Activated CD8-positive, alpha-beta T cell treated with anti-CD3 and anti-CD28 coated beads for 36 hours (primary cell): ENCODE measurements at regions not wholly inside any gene's neighbourhood (a gene's known extent, or its start where the extent isn't known, plus 50 kb on each side); places are given as distances from the start of the nearest gene placed in this dataset.

Source experiments
- ATAC-seq: fragments of 200-7000 bp; cut with Tn5 transposase; one replicate; pipeline ENCODE4 v1.10.0; 2021; ENCODE audit warnings: mild to moderate bottlenecking, moderate library complexity
- CTCF ChIA-PET: fragments of 350-600 bp; sonication (Branson Sonifier 250); formaldehyde crosslinking; loops from one replicate; lab custom pipeline; 2021; ENCODE audit warnings: antibody characterized with exemption; lab: Charles Lee
- POLR2A ChIA-PET: fragments of 350-600 bp; sonication (Branson Sonifier 250); formaldehyde crosslinking; loops from one replicate; lab custom pipeline; 2021; ENCODE audit warnings: antibody characterized with exemption; lab: Charles Lee
- DNase-seq: peaks from one replicate; pipeline ENCODE4 v3.0.0-alpha.2; 2020
- H3K27ac Mint-ChIP-seq: one replicate; pipeline ENCODE4 v1.8.0; 2021; ENCODE audit warnings: mild to moderate bottlenecking, mixed read lengths
- H3K27me3 Mint-ChIP-seq: one replicate; pipeline ENCODE4 v1.8.0; 2021; ENCODE audit warnings: mixed read lengths
- H3K36me3 Mint-ChIP-seq: one replicate; pipeline ENCODE4 v1.8.0; 2021; ENCODE audit warnings: low read depth, mixed read lengths
- H3K4me1 Mint-ChIP-seq: one replicate; pipeline ENCODE4 v1.8.0; 2021; ENCODE audit warnings: low read depth, mixed read lengths
- H3K4me3 Mint-ChIP-seq: one replicate; pipeline ENCODE4 v1.8.0; 2021; ENCODE audit warnings: mild to moderate bottlenecking, moderate library complexity, mixed read lengths
- H3K9me3 Mint-ChIP-seq: one replicate; pipeline ENCODE4 v1.8.0; 2021; ENCODE audit warnings: mixed read lengths
- intact Hi-C: fragments of 100-400 bp; cut with micrococcal nuclease; formaldehyde crosslinking; loops from one replicate; pipeline ENCODE4 v1.10.0; 2022
- TF ChIP-seq, protein P1 (sequence below): fragments of 200-600 bp; IDR thresholded peaks from one replicate; pipeline ENCODE4 v1.8.0; 2022; ENCODE audit warnings: antibody characterized with exemption, mild to moderate bottlenecking

DNA sequence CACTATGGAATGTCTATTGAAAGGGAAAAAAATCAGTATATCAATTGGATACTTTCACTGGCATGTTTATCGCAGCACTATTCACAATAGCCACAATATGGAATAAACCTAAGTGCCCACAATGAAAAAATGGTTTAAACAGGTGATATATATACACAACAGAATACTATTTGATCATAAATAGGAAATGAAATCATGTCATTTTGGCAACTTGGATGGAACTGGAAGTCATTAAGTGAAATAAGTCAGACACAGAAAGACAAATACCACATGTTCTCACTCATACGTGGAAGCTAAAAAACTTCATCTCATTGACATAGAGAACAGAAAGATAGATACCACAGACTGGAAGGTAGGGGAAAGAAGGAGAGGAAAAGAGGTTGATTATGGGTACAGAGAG lies 471.6 kb upstream of the FTMT start:
- ChIA-PET POLR2A (no interaction called here), CTCF (no interaction called here)
- no peaks in the 10 kb centered on the region for H3K27me3 Mint-ChIP-seq
- no peaks in the 10 kb centered on the region for H3K4me1 Mint-ChIP-seq
- no peak overlapping the region for H3K4me3 Mint-ChIP-seq
- ATAC-seq: no peak
- no peaks in the 10 kb centered on the region for H3K9me3 Mint-ChIP-seq
- TF ChIP-seq, protein P1, sequence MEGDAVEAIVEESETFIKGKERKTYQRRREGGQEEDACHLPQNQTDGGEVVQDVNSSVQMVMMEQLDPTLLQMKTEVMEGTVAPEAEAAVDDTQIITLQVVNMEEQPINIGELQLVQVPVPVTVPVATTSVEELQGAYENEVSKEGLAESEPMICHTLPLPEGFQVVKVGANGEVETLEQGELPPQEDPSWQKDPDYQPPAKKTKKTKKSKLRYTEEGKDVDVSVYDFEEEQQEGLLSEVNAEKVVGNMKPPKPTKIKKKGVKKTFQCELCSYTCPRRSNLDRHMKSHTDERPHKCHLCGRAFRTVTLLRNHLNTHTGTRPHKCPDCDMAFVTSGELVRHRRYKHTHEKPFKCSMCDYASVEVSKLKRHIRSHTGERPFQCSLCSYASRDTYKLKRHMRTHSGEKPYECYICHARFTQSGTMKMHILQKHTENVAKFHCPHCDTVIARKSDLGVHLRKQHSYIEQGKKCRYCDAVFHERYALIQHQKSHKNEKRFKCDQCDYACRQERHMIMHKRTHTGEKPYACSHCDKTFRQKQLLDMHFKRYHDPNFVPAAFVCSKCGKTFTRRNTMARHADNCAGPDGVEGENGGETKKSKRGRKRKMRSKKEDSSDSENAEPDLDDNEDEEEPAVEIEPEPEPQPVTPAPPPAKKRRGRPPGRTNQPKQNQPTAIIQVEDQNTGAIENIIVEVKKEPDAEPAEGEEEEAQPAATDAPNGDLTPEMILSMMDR: no peak
- intact Hi-C loops: no loop called here
- DNase-seq: no peak
- no peak overlapping the region for H3K27ac Mint-ChIP-seq
- no peaks in the 10 kb centered on the region for H3K36me3 Mint-ChIP-seq

- intact Hi-C loops: no loop called here
- ATAC-seq (no peak), DNase-seq (no peak)
- Mint-ChIP-seq H3K27me3 (no peaks in the 10 kb centered on the region), H3K27ac (no peak overlapping the region), H3K9me3 (no peaks in the 10 kb centered on the region), H3K36me3 (no peaks in the 10 kb centered on the region), H3K4me1 (no peaks in the 10 kb centered on the region), H3K4me3 (no peak overlapping the region)
- POLR2A ChIA-PET: no interaction called here
- TF ChIP-seq, protein P1: no peak
- CTCF ChIA-PET: no interaction called here
These were observed 467.3 kb upstream of the FTMT start for GRCh38 chr5:121384359-121384758.

DNA sequence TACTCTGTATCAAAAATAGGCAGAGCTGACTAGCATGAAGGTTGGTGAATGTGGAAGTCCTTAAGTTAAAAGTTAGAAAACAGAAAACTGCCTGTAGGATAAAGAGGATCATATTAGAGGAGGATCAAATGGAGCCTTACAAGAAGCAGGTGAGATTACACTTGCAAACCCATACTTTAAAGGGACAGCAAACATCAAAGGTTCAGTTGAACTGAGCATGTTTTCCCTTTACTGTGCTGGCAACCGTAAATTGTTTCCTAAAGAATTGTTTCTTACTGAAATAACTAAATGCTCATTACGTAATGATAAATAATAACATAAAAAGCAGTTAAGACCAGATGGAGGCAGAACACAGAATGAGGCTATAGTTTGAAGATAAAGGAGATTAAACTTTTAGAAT lies 465.3 kb upstream of the FTMT start:
- TF ChIP-seq, protein P1: no peak
- ChIA-PET CTCF (no interaction called here), POLR2A (no interaction called here)
- no peak overlapping the region for H3K27ac Mint-ChIP-seq
- no peaks in the 10 kb centered on the region for H3K36me3 Mint-ChIP-seq
- intact Hi-C loops: no loop called here
- H3K9me3 Mint-ChIP-seq: no peaks in the 10 kb centered on the region
- no peak for DNase-seq
- H3K27me3 Mint-ChIP-seq: no peaks in the 10 kb centered on the region
- H3K4me3 Mint-ChIP-seq: no peak overlapping the region
- H3K4me1 Mint-ChIP-seq: no peaks in the 10 kb centered on the region
- ATAC-seq: no peak

DNA sequence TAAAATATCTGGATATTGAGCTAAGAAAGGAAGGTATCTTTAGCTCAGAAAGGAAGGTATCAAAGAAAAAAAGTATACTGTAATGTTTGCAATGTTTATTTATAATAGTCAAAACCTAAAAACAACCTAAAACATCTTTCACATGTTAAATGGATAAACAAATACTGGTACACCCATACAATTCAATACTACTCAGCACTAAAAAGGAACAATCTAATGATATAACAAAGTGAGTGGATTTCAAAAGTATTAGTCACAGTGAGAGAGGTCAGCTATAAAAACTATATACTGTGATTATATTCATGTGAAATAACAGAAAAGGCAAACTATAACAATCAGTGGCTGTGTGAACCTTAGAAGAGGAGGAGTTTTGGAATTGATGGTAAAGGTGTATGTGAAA lies 455.0 kb upstream of the FTMT start:
- Mint-ChIP-seq H3K27ac (no peak overlapping the region), H3K27me3 (no peaks in the 10 kb centered on the region), H3K36me3 (no peaks in the 10 kb centered on the region), H3K4me3 (no peak overlapping the region), H3K9me3 (peaks cover 5% of the 10 kb centered on the region), H3K4me1 (no peaks in the 10 kb centered on the region)
- CTCF ChIA-PET: no interaction called here
- intact Hi-C loops: no loop called here
- no peak for ATAC-seq
- TF ChIP-seq, protein P1: no peak
- POLR2A ChIA-PET: no interaction called here
- no peak for DNase-seq

DNA sequence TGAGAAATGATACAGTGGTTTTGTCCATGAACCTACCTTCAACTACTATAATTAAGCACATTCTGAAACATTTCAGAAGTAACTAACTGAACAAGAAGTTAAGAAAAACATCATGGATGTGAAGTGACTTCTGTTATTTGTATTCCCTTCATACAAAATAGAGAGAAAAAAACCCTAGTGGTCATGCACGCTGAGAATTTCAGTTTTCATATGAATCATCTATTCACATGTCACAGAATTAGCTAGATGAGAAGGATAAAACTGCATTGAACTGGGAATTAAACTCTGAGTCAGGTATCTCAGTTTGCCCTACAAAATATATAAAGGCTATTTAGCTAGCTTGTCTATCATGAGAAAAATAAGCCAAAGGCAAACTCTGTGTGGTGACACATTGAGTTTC lies 451.8 kb upstream of the FTMT start:
- H3K27me3 Mint-ChIP-seq: no peaks in the 10 kb centered on the region
- H3K4me3 Mint-ChIP-seq: no peak overlapping the region
- peaks cover 7% of the 10 kb centered on the region for H3K9me3 Mint-ChIP-seq
- ATAC-seq: no peak
- intact Hi-C loops: no loop called here
- TF ChIP-seq, protein P1: no peak
- no peaks in the 10 kb centered on the region for H3K36me3 Mint-ChIP-seq
- CTCF ChIA-PET: no interaction called here
- H3K4me1 Mint-ChIP-seq: no peaks in the 10 kb centered on the region
- POLR2A ChIA-PET: no interaction called here
- DNase-seq: no peak
- no peak overlapping the region for H3K27ac Mint-ChIP-seq
